Activated B cell treated with CpG ODN at 0.5 μM for 24 hours (primary cell): ENCODE measurements at regions not wholly inside any gene's neighbourhood (a gene's known extent, or its start where the extent isn't known, plus 50 kb on each side); places are given as distances from the start of the nearest gene placed in this dataset.

Source experiments
- ATAC-seq: fragments of 200-7000 bp; cut with Tn5 transposase; one replicate; pipeline ENCODE4 v1.10.0; 2021; ENCODE audit warnings: low read depth, mild to moderate bottlenecking, moderate library complexity
- CTCF ChIA-PET: fragments of 350-600 bp; sonication (Branson Sonifier 250); formaldehyde crosslinking; loops from one replicate; lab custom pipeline; 2021; ENCODE audit warnings: antibody characterized with exemption; lab: Charles Lee
- POLR2A ChIA-PET: fragments of 350-600 bp; sonication (Branson Sonifier 250); formaldehyde crosslinking; loops from one replicate; lab custom pipeline; 2021; ENCODE audit warnings: antibody characterized with exemption; lab: Charles Lee
- DNase-seq: peaks from one replicate; pipeline ENCODE4 v3.0.0; 2022
- H3K27ac Mint-ChIP-seq: one replicate; pipeline ENCODE4 v1.8.0; 2020; ENCODE audit warnings: mixed read lengths
- H3K27me3 Mint-ChIP-seq: one replicate; pipeline ENCODE4 v1.8.0; 2021; ENCODE audit warnings: mixed read lengths
- H3K36me3 Mint-ChIP-seq: one replicate; pipeline ENCODE4 v1.8.0; 2021; ENCODE audit warnings: low read depth, mixed read lengths
- H3K4me1 Mint-ChIP-seq: one replicate; pipeline ENCODE4 v1.8.0; 2021; ENCODE audit warnings: mixed read lengths
- H3K4me3 Mint-ChIP-seq: one replicate; pipeline ENCODE4 v1.8.0; 2020; ENCODE audit warnings: mild to moderate bottlenecking, mixed read lengths
- H3K9me3 Mint-ChIP-seq: one replicate; pipeline ENCODE4 v1.8.0; 2020; ENCODE audit warnings: mixed read lengths
- CTCF ChIP-seq: fragments of 200-600 bp; IDR thresholded peaks from one replicate; pipeline ENCODE4 v1.8.0; 2022; ENCODE audit warnings: antibody characterized with exemption, mild to moderate bottlenecking
- intact Hi-C: fragments of 100-400 bp; cut with micrococcal nuclease; formaldehyde crosslinking; loops from one replicate; pipeline ENCODE4 v1.15.1; 2024

DNA sequence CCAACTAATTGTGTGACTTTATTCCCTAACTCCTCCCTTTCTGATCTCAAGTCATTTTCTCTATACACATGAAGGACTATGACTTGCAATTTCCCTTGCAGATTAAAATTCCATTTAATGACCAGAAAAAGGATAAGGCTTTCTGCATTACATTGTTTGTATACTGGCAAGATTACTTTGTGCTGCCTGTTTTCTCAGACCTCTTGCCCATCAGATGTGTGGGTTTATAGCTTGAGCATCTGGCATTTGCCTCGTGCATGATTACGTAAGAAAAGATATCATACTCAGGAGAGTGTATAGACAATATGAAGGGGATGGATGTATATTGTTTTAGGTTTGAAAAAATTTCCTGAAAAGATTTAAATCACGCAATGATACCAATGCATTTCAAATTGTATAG lies 593.8 kb upstream of the SLIT2 start:
- Mint-ChIP-seq H3K27me3 (no peaks in the 10 kb centered on the region), H3K9me3 (peaks cover 2% of the 10 kb centered on the region), H3K36me3 (no peaks in the 10 kb centered on the region), H3K4me3 (no peak overlapping the region), H3K27ac (no peak overlapping the region), H3K4me1 (no peaks in the 10 kb centered on the region)
- no peak for TF ChIP-seq CTCF
- POLR2A ChIA-PET: no interaction called here
- CTCF ChIA-PET: no interaction called here
- ATAC-seq (no peak), DNase-seq (no peak)
- intact Hi-C loops: no loop called here

DNA sequence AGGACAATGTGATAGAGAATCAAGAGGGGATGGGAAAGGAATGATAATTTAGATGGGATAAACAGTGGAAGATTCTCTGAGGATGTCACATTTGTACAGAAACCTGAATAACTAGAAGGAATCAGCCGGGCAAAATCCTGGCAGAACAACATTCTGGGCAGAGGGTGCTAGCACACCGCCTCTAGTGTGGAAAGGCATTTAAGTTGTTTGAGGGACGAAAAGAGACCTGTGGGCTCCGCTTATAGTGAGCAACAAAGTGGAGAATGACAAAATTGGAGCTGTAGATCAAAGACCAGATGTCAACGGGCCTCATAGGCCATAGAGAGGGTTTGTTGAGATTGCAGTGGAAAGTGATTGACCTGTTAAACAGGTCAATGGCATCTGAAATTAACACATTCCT lies 596.0 kb upstream of the SLIT2 start:
- Mint-ChIP-seq H3K27me3 (no peaks in the 10 kb centered on the region), H3K27ac (no peak overlapping the region), H3K4me3 (no peak overlapping the region), H3K9me3 (peaks cover 4% of the 10 kb centered on the region), H3K4me1 (no peaks in the 10 kb centered on the region), H3K36me3 (no peaks in the 10 kb centered on the region)
- no peak for ATAC-seq
- ChIA-PET CTCF (no interaction called here), POLR2A (no interaction called here)
- no peak for TF ChIP-seq CTCF
- no peak for DNase-seq
- intact Hi-C loops: no loop called here

DNA sequence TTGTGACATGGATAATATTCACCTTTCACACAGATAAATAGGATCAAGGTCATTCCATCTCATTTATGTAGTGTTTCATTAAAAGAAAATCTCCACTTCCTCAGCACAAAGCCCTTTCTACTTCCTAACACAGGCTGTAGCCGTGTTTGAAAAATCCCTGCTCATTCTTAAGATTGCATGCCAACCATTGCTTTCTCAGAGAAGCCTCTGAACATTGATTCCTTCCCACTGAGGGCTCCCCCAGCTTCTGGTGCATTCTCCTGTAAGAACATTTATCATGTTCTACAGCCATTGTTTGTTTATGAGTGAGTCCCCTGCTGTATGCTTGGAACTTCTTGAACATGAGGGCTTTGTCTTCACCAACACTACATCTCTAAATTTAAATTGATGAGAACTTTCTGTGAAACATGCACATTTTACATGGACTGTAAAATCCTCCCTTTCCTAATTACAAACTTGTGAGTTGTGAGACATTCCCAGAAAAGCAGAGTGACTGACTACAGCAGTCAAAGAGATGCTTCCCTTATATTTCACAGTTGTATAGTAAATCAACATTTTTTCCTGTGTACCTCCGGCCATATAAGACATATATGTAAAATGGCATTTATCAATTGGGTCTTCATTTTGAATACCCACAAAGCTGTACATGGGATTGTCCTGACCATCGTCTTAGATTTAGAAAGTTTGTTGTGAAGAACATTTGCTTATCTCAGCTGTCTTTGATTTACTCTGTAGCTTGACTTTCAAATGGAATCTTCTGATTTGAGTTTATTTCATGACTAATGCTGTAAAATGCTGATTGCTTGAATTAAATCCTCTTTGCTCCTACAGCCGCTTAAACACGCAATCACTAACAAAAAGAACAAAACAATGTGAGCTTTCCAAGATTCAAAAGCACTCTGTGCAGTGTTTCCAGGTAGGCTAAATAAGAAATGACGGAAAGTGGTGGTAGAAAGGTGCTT lies 600.5 kb upstream of the SLIT2 start:
- DNase-seq: no peak
- H3K36me3 Mint-ChIP-seq: no peaks in the 10 kb centered on the region
- CTCF ChIA-PET: no interaction called here
- no peaks in the 10 kb centered on the region for H3K27me3 Mint-ChIP-seq
- no peak overlapping the region for H3K27ac Mint-ChIP-seq
- H3K4me3 Mint-ChIP-seq: no peak overlapping the region
- H3K9me3 Mint-ChIP-seq: peaks cover 9% of the 10 kb centered on the region
- ATAC-seq: no peak
- POLR2A ChIA-PET: no interaction called here
- H3K4me1 Mint-ChIP-seq: no peaks in the 10 kb centered on the region
- intact Hi-C loops: no loop called here
- TF ChIP-seq CTCF: no peak

DNA sequence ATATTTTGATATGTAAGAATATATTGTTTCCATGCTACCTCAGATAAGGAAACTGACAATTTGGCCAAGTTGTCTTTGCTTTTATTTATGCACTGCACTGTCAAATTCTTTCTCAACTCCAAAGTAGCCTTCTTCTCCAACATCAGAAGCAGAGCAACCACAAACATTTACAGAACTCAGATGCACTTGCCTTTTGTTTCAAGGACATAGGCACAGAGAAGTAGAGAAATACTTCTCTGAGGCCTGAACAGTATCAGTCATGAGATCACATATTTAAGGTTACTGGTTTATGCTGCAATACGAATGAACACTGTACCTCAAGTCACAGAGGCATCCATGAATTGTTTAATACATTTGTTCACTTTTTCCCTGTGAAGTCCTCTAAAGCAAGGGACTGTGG lies 606.1 kb upstream of the SLIT2 start:
- no peak for TF ChIP-seq CTCF
- H3K36me3 Mint-ChIP-seq: no peaks in the 10 kb centered on the region
- DNase-seq: no peak
- intact Hi-C loops: no loop called here
- no peak overlapping the region for H3K27ac Mint-ChIP-seq
- no peak overlapping the region for H3K4me3 Mint-ChIP-seq
- POLR2A ChIA-PET: no interaction called here
- no peaks in the 10 kb centered on the region for H3K27me3 Mint-ChIP-seq
- ATAC-seq: no peak
- H3K9me3 Mint-ChIP-seq: peaks cover 17% of the 10 kb centered on the region
- CTCF ChIA-PET: no interaction called here
- no peaks in the 10 kb centered on the region for H3K4me1 Mint-ChIP-seq

DNA sequence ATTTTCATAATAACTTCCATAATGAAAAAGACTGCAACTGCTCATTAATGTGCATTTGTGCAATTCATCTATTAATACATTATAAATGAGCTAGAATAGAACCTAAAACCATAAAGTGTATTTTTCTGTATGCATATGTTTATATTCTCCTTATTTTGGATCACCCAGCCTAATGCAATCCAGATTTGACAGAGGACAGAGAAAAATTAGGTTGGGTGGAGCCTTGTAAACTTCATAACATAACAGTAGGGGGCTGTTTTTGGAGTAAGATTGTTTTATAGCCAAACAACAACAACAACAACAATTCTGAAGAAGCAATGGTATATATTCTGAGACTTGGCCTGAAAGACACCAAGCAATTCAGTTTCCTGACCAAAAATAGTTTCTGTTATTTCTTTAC lies 615.3 kb upstream of the SLIT2 start:
- H3K27ac Mint-ChIP-seq: no peak overlapping the region
- H3K9me3 Mint-ChIP-seq: peaks cover 2% of the 10 kb centered on the region
- H3K4me1 Mint-ChIP-seq: no peaks in the 10 kb centered on the region
- ChIA-PET POLR2A (no interaction called here), CTCF (no interaction called here)
- ATAC-seq (no peak), DNase-seq (no peak)
- H3K27me3 Mint-ChIP-seq: no peaks in the 10 kb centered on the region
- no peak overlapping the region for H3K4me3 Mint-ChIP-seq
- H3K36me3 Mint-ChIP-seq: no peaks in the 10 kb centered on the region
- intact Hi-C loops: no loop called here
- no peak for TF ChIP-seq CTCF
